Psoas muscle (tissue), 7 donors: ENCODE measurements at regions not wholly inside any gene's neighbourhood (a gene's known extent, or its start where the extent isn't known, plus 50 kb on each side); places are given as distances from the start of the nearest gene placed in this dataset.
A peak's percentile ranks its signal among the peaks of the same experiment; 100 is the strongest.
"Not testable (repeated sequence)": the region's sequence is repeated elsewhere in the genome, so short reads cannot be mapped to it uniquely, and the experiment has no call there.

Experiments used
- ATAC-seq, 4 donors: fragments of 200-7000 bp; cut with Tn5 transposase; one replicate each; pipeline ENCODE4 v1.9.1; 2020; ENCODE audit warnings: moderate library complexity in 3 of 4, mild to moderate bottlenecking in 2 of 4
- DNase-seq, 2 donors: peaks; one replicate each; pipeline ENCODE4 v3.0.0-alpha.2; 2020
- H3K27ac ChIP-seq: fragments of 200-600 bp; one replicate; pipeline ENCODE4 v1.8.0; 2022
- H3K27me3 ChIP-seq, 3 donors: fragments of 200-600 bp in 1 of 3; one replicate each; pipeline versions ENCODE4 v1.6.1 to v1.8.0; 2013 to 2022; ENCODE audit warnings: low read length in 2 of 3, mild to moderate bottlenecking in 2 of 3, moderate library complexity in 1 of 3; ENCODE audit not compliant: insufficient read depth in 3 of 3
- H3K36me3 ChIP-seq, 2 donors: fragments of 200-600 bp in 1 of 2; one replicate each; pipeline versions ENCODE4 v1.6.1 to v1.8.0; 2013 to 2022; ENCODE audit warnings: low read depth in 1 of 2, mild to moderate bottlenecking in 1 of 2, moderate library complexity in 1 of 2; ENCODE audit not compliant: insufficient read depth in 1 of 2
- H3K4me1 ChIP-seq: fragments of 200-600 bp; one replicate; pipeline ENCODE4 v1.8.0; 2022
- H3K4me3 ChIP-seq: fragments of 200-600 bp; one replicate; pipeline ENCODE4 v1.8.0; 2022; ENCODE audit warnings: mild to moderate bottlenecking
- H3K9me3 ChIP-seq: fragments of 200-600 bp; one replicate; pipeline ENCODE4 v1.8.0; 2022
- CTCF ChIP-seq: fragments of 200-600 bp; IDR thresholded peaks from one replicate; pipeline ENCODE4 v1.8.0; 2022; ENCODE audit warnings: antibody characterized with exemption
- WGBS, 3 donors: extraction: QIAGEN DNeasy Blood & Tissue Kit; methylation state at CpG; one replicate each; pipeline versions ENCODE4 v1.1.6 to v1.1.7; 2013; 5-methylcytosine and 5-hydroxymethylcytosine counted together
- intact Hi-C, 2 donors: fragments of 100-400 bp; cut with DNase I; formaldehyde crosslinking; loops; one replicate each; pipeline versions ENCODE4 v1.11.0 to v1.14.2; 2022
- donor health status: healthy with polysubstance abuse.
- donor health status: DM: no; HTN: no; CAD: no; lungs with moderate emphysema.
- donor health status: Bipolar disorder and iron deficiency.
- donor health status: healthy.
- donor health status: DM: yes; HTN: yes; CAD: no.
- donor health status: DM: no; HTN: no; CAD: no.
- donor health status: DM: yes; HTN: yes; CAD: no.

- ATAC-seq, result peak in 2 of 4 donors; percentile 40 to 49
- WGBS, 3 donors, result 63 to 70% (median 66%) methylated on average over 3 of the region's 3 CpGs
- no peaks in the 10 kb centered on the region for H3K36me3 ChIP-seq
- DNase-seq, result peak; percentile 19 to 49
- H3K9me3 ChIP-seq, result peaks cover 4% of the 10 kb centered on the region
- H3K4me1 ChIP-seq, result no peaks in the 10 kb centered on the region
- intact Hi-C loops, result no loop called here
- no peak for TF ChIP-seq CTCF
- H3K27ac ChIP-seq, result peak overlapping the region; percentile 9
- no peak overlapping the region for H3K4me3 ChIP-seq
- no peaks in the 10 kb centered on the region for H3K27me3 ChIP-seq
Observed at GRCh38 chr2:149860276-149860921, 272.8 kb upstream of the MMADHC start.

- Histone ChIP-seq H3K27me3 (no peaks in the 10 kb centered on the region), H3K27ac (no peak overlapping the region), H3K4me1 (no peaks in the 10 kb centered on the region), H3K9me3 (peaks cover 4% of the 10 kb centered on the region), H3K4me3 (no peak overlapping the region), H3K36me3 (no peaks in the 10 kb centered on the region)
- DNase-seq (no peak), ATAC-seq (peak; percentile 13 to 49 (median 36))
- 21 to 33% (median 22%) methylated on average over 6 of the region's 6 CpGs for WGBS, 3 donors
- intact Hi-C loops, result no loop called here
- TF ChIP-seq CTCF, result no peak
Observed at GRCh38 chr2:149858901-149859634, 271.5 kb upstream of the MMADHC start.

GRCh38 chr2:149858216-149858615 lies 270.6 kb upstream of the MMADHC start:
- Histone ChIP-seq H3K4me3 (no peak overlapping the region), H3K27me3 (no peaks in the 10 kb centered on the region), H3K9me3 (peaks cover 4% of the 10 kb centered on the region), H3K27ac (no peak overlapping the region), H3K36me3 (no peaks in the 10 kb centered on the region), H3K4me1 (no peaks in the 10 kb centered on the region)
- intact Hi-C loops, result no loop called here
- ATAC-seq, result no peak
- DNase-seq, result no peak
- TF ChIP-seq CTCF, result no peak

- no peak for TF ChIP-seq CTCF
- H3K36me3 ChIP-seq, result no peaks in the 10 kb centered on the region
- H3K4me3 ChIP-seq, result no peak overlapping the region
- H3K27me3 ChIP-seq, result no peaks in the 10 kb centered on the region
- no peak overlapping the region for H3K27ac ChIP-seq
- ATAC-seq (no peak), DNase-seq (no peak)
- peaks cover 4% of the 10 kb centered on the region for H3K9me3 ChIP-seq
- WGBS, 3 donors, result 94 to 97% (median 97%) methylated on average over 1 of the region's 1 CpG
- intact Hi-C loops, result no loop called here
- no peaks in the 10 kb centered on the region for H3K4me1 ChIP-seq
Observed at GRCh38 chr2:149857344-149857743, 269.8 kb upstream of the MMADHC start.

GRCh38 chr2:149855859-149856258 lies 268.3 kb upstream of the MMADHC start:
- H3K4me1 ChIP-seq, intact Hi-C loops, H3K27me3 ChIP-seq, H3K27ac ChIP-seq, H3K9me3 ChIP-seq, H3K36me3 ChIP-seq, ATAC-seq, H3K4me3 ChIP-seq, DNase-seq: not testable (repeated sequence)
- 91 to 100% (median 95%) methylated on average over 2 of the region's 5 CpGs for WGBS, 3 donors
